GM18519 (cell line): ENCODE measurements at regions not wholly inside any gene's neighbourhood (a gene's known extent, or its start where the extent isn't known, plus 50 kb on each side); places are given as distances from the start of the nearest gene placed in this dataset.

ENCODE experiments used
- ATAC-seq: cut with Tn5 transposase; IDR thresholded peaks from one replicate; pipeline ENCODE4 v1.9.1; 2021; ENCODE audit warnings: mild to moderate bottlenecking, moderate library complexity; ENCODE audit not compliant: unreplicated experiment, low FRiP score

DNA sequence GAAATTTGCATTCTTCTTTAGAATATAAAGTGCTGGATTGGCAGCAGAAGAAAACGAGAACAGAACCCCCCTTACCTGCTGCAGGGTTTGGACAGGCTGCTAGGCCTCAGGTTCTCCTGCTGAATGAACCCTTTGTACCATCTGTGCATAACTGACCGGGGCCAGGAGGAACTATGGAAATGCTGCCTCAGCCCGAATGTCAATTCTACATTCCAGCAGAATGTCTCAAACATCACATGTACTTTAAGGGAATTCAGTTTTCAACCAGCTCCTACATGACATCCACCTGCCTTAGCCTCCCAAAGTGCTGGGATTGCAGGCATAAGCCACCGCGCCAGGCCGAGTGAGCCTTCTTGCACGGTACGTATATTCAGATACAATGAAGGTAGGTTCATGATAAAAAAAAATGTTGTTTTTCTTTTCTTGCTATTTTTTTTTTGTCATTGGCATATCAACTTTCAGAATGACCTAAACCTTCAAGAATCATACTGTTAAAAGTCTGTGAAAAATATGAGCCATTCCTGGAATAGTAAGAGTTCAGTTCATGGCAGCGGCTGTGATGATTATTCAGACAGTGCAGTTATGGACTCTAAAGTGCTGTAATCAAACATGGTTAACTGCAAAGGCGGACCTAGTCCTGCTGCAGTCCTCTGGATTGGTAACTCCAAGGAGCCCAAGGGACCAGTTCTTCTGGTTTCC lies 84.4 kb upstream of the TNS3 start:
- no peak for ATAC-seq

DNA sequence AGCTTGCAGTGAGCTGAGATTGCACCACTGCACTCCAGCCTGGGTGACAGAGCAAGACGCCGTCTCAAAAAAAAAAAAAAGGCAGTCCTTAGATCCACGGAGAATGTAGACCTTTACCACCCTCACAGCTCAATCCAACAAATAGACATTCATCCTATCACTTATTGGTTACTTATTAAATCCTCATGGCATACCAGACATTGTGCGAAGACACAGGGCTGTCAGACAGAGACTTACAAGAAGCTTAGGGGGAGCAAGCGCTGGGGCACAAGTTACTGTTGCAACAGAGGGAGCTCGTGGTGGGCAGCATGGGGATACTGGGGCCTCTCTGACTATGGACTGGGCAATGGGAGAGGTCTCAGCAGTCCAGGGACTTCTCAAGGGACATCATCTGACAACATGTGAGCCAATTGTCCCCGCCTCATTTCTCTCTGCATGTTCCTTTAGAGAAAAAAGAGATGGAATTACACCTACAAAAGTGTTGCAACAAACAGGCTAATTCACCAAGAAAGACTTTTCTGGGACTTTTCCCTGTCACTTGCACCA lies 82.8 kb upstream of the TNS3 start:
- ATAC-seq, result no peak

DNA sequence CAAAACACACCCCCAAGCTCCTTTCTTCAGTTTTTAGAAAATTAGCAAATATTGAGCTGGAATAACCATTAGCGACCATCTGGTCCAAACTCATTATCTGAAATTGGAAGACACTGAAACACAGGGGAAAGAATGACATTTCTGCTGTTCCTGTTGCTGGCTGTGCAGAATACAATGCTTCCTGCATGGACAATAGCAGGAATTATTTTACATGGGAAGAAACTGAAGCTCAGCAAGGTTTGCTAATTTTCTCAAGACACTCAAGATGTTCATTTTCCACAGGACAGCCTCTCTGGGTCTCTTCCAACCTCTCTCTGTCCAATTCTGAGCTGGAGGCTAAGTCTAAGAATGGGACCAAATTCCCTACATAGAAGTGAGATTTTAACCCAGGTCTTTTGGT lies 81.9 kb upstream of the TNS3 start:
- no peak for ATAC-seq

DNA sequence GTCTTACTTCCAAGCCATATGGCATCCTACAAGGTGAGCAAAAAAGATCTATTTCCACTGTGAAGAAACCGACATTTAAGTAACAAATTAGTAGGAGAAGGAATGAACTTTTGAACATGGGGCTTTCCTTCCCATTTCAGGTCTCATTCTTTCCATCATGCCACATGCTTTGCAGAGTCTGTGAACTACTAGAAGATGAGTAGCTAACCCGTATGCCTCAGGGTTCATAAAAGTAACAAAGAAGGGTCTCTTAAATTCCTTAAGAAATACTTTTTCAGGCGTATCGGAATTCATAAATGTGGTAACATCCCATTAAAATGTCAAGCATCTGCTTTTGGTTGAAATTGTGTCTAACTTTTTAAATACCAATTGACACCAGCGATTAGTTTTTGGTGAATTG lies 81.3 kb upstream of the TNS3 start:
- ATAC-seq, result no peak

DNA sequence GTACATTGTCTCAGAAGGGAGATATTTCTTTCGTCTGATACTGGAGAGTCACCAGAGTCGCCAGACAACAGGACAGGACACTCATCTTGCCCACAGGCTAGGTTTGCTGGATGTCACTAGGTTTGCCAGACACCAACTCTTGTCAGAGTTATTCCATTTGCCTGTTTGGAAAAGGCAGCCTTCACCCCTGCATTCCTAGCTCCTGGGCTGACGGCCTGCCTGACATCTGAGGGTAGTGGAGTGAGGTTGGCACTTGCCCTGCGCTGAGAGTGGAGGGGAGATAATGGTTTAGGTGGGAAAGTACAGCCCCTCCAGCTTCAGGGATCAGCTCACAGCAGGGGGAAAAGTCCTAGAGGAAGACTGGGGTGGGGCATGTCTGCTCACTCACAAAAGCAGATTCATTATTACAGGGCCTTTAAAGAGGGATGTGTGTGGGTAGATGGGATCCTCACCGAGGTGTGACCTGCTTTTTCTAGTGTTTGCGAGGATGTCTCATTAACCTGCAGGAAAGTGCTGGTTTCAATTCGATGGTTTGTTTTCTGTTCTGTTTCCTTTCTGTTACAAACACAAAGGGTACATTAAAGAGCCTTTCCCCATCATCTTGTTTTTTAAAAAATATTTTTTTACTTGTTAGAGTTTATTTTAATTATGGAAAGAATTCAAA lies 79.3 kb upstream of the TNS3 start:
- ATAC-seq, result peak; percentile 70

DNA sequence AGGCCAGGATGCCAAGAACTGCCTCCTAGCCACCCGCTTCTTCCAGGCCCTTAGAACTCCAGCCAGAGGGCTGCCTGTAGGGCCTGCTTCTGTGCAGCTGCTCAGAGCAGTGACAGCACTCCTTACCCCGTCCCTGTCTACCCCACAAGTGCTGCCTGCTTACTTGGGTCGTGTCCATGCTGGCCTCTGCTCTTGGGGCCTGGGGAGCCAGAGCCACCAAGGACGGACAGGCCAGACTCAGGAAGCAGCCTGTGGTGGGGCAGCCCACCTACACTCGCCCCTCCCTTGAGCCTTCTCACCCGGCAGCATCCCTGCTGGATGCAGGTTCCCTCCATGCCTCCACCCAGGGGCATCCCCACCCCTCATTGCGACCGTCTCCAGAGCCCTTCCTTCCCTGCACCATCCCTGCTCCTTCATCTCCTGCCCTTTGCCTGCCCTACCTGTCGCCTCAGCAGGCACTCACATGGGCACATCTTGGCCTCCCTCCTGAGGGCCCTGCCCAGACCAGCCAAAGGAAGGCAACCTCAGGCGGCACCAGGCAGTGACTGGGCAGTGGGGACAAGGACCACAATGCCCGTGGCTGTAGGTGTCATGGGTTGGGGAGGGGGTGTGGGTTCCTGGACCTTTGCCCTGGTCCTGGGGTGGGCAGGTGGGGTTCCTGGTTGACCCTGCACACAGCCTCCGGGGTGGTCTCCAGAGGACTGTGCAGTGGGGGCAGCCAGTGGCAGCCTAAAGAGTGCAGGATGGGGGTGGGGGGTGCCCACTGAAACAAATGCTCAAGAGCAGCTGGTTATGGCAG lies 78.0 kb upstream of the TNS3 start:
- ATAC-seq, result no peak

DNA sequence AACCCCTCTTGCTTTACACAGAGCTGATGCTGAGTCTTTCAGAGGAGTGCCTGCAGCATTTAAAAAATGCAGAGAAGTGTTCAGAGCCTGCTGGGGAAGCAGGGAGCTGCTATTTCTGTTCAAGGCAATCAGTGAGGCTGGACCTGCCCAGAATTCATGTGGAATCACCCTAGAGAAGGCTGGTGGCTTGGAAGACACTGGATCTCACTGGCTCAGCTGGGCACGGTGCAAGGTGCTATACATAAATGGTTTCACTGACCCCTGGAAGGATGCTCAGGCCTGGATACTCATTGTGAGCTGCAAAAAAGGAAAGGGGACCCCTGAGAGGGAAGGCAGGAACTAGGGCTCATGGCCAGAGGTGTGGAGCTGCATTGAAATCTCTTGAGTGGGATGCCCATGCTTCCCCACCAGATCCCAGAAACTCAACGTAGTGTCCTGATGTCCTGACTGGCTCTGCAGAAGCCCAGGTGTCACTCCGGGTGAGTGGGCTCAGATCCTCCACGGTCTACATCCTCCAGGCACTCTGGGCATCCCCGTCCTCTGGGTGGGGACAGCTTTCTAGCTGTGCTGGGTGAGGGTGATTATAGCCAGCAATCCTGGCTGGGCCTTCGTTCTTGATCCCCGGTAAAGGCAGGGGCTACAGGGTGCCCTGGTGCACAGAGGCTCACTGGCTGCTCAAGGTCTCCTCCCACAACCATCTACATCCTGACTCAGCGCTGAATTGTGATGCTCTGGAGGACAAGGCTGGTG lies 77.2 kb upstream of the TNS3 start:
- no peak for ATAC-seq

- no peak for ATAC-seq
Observed at GRCh38 chr7:47657126-47657525, 75.2 kb upstream of the TNS3 start.

- no peak for ATAC-seq
Observed at GRCh38 chr7:47654672-47655298, 72.9 kb upstream of the TNS3 start.

GRCh38 chr7:47653550-47654411 lies 71.9 kb upstream of the TNS3 start:
- no peak for ATAC-seq

DNA sequence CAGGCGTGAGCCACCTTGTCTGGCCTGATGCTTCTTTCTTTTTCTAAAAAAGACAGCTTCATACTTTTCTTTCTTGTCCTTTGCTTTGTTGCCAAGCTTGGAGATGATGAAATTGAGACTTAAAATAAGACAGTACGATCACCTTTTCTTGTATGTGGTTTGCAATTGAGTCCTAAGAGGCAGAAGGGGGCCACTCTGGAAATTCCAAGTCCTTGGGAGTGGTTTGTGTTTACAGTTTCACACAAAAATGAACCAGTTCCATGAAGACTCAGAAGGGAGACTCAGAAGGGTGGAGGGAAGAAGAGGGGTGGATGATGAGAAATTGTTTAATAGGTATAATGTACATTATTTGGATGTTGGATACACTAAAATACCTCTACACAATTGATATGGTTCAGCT lies 70.7 kb upstream of the TNS3 start:
- ATAC-seq, result no peak

GRCh38 chr7:47651355-47652317 lies 69.7 kb upstream of the TNS3 start:
- ATAC-seq, result no peak

- no peak for ATAC-seq
Observed at GRCh38 chr7:47649919-47650318, 68.0 kb upstream of the TNS3 start.

DNA sequence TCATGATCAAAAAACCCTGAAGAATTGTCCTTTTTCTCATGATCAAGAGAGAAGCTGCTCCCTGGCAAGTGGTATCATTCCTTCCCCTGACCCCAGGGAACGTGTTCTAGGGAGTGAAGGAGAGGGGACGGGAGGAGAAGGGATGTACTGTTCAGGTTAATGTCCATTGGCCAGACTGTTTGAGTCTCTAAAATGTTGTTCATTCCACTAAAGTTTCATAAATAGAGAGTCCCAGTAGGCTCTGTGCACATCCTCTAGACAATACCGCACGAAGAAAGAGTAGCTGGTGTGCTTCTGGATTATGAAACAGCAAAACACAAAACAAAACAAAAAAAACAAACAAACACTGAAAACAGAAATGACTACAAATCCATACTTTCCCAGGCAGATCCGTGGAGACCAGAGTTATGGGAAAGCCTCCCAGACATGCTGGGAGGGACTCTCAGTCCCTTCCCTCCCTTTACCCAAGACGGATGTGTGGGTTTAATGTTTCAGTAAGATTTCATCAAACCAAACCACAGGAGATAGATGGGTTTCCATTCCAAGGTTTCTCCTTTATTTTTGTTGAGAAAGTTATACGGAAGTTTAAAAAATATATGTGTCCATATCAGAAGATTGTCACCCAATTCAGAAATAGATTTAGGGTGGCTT lies 66.5 kb upstream of the TNS3 start:
- no peak for ATAC-seq

DNA sequence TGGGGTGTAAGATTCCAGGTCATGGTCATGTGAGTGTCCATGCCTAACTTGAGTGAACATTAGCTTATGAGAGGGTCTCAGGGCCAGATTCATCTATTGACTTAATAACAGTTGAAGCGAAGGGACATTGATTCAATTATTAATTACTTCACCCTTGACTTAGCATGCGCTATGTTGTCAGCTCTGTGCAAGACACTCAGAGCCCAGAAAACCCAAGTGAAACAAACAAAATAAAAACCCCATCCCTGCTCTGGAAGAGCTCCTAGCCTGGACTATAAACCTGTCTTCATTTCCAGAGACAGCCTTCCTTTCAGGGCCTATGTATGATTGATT lies 66.0 kb upstream of the TNS3 start:
- ATAC-seq, result no peak

DNA sequence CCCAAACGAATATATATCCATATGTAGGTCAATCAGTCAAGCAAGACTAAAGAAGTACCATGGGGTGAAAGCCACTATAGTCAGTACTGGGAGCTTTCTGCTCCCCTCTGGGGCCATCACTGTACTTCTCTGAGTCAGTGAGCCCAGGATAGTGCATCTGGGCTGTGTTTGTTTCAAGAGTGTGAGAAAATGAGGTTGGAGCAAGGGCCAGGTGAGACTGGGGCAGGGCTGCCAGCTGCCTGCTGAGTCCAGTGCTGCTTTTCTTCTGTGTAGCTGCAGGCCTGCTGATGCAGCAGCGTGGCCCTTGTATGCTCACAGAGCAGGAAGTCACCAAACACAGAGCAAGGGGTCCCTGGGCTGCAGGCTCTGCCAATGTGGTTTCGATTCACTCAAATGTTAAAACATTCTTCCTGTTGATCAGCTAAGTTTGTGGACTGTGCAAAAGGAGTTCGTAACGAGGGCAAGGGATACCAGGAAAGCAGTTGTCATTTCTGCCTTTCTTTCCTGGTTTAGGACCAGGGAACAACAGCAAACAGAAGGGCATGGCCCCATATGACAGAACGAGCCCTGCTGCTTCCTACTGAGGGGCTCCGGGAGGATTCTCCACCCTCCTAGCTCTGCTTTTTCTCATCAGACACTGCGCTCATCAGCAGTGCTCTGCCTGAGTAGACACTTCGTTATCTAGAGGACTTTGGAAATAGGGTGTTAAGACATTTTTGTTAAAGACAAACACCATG lies 65.4 kb upstream of the TNS3 start:
- peak; percentile 49 for ATAC-seq

DNA sequence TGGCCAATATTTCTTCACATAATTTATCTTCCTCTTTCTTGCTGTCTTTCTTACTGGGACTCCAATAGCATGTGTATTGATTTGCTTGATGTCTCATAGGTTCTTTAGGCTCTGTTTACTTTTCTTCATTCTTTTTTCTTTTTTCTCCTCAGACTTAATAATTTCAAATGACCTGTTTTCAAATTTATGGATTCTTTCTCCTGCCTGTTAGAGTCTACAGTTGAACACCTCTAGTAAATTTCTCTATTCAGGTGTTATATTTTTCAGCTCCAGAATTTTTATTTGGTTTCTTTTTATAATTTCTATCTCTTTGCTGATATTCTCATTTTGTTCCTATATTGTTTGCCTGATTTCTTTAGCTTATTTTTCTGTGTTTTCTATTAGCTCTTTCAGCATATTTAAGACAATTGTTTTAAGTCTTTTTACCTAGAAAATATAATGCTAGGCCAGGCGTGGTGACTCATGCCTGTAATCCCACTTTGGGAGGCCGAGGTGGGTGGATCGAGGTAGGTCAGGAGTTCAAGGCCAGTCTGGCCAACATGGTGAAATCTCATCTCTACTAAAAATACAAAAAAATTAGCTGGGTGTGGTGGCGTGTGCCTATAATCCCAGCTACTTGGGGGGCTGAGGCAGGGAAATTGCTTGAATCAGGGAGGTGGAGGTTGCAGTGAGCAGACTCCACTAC lies 61.9 kb upstream of the TNS3 start:
- ATAC-seq, result no peak
